KMS-11 (cell line): ENCODE measurements at regions not wholly inside any gene's neighbourhood (a gene's known extent, or its start where the extent isn't known, plus 50 kb on each side); places are given as distances from the start of the nearest gene placed in this dataset.

Experiments
- H2AFZ ChIP-seq: fragments of 200-600 bp; sonication (generic); 2 replicates; pipeline ENCODE4 v1.6.1; 2016; ENCODE audit warnings: antibody characterized with exemption, mixed run types, low read depth
- H3K27ac ChIP-seq: fragments of 200-600 bp; sonication (generic); 2 replicates; pipeline ENCODE4 v1.6.1; 2016; ENCODE audit warnings: mild to moderate bottlenecking, mixed run types
- H3K27me3 ChIP-seq: fragments of 200-600 bp; sonication (generic); 2 replicates; pipeline ENCODE4 v1.6.1; 2017; ENCODE audit warnings: mild to moderate bottlenecking, low read depth, mixed run types, moderate library complexity; ENCODE audit not compliant: insufficient read depth
- H3K36me3 ChIP-seq: fragments of 200-600 bp; sonication (generic); 2 replicates; pipeline ENCODE4 v1.6.1; 2017; ENCODE audit warnings: mild to moderate bottlenecking, mixed run types; ENCODE audit not compliant: insufficient read depth
- H3K4me1 ChIP-seq: fragments of 200-600 bp; sonication (generic); 2 replicates; pipeline ENCODE4 v1.6.1; 2016; ENCODE audit warnings: mild to moderate bottlenecking, low read depth, mixed run types; ENCODE audit not compliant: poor library complexity, severe bottlenecking
- H3K4me2 ChIP-seq: fragments of 200-600 bp; sonication (generic); 2 replicates; pipeline ENCODE4 v1.7.0; 2016; ENCODE audit warnings: mild to moderate bottlenecking, mixed run types
- H3K4me3 ChIP-seq: fragments of 200-600 bp; sonication (generic); IDR thresholded peaks from 2 replicates; pipeline ENCODE4 v1.6.1; 2017; ENCODE audit warnings: low read depth, low read length, mixed read lengths; ENCODE audit not compliant: insufficient read depth
- H3K79me2 ChIP-seq: fragments of 200-600 bp; sonication (generic); 2 replicates; pipeline ENCODE4 v1.6.1; 2016; ENCODE audit warnings: low read depth, mixed run types; ENCODE audit not compliant: insufficient read depth
- H3K9ac ChIP-seq: fragments of 200-600 bp; sonication (generic); 2 replicates; pipeline ENCODE4 v1.6.1; 2016; ENCODE audit warnings: mild to moderate bottlenecking, mixed run types
- H4K20me1 ChIP-seq: fragments of 200-600 bp; sonication (generic); 2 replicates; pipeline ENCODE4 v1.6.1; 2016; ENCODE audit warnings: mild to moderate bottlenecking, mixed run types; ENCODE audit not compliant: insufficient read depth
- TF ChIP-seq, protein P1 (sequence below): fragments of 200-600 bp; sonication (generic); conservative IDR thresholded peaks from 2 replicates; pipeline ENCODE4 v1.6.1; 2017; ENCODE audit warnings: low read depth, mild to moderate bottlenecking, antibody characterized with exemption, low read length, moderate library complexity, mixed read lengths

DNA sequence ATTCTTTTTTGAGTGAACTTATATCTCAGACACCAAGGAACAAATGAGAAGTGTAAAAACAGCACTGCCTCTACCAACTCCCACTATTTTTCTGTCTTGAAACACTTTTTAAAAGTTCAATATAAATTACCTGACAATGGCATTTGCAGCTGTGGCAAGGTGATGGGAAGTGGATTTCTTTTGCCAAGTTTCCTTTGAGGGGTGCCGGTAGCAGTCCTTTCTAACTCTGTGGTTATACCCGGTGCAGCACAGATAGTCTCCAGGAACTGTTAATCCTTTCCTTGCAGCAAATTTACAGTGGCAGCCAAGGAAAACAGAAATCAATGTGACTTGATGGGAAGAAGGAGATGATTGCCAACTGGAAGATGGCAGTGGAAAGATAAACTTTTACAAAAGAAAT is 243.7 kb downstream of the BCAT1 start:
- no peak overlapping the region for H3K4me3 ChIP-seq
- peak overlapping the region; percentile 49; the same call in 1 of the 2 replicates for H3K4me2 ChIP-seq
- H3K79me2 ChIP-seq, result no peaks in the 10 kb centered on the region
- H3K4me1 ChIP-seq, result peaks cover 22% of the 10 kb centered on the region
- no peaks in the 10 kb centered on the region for H3K36me3 ChIP-seq
- H3K9ac ChIP-seq, result no peak overlapping the region
- H4K20me1 ChIP-seq, result no peaks in the 10 kb centered on the region
- no peak overlapping the region for H3K27ac ChIP-seq
- TF ChIP-seq, protein P1, sequence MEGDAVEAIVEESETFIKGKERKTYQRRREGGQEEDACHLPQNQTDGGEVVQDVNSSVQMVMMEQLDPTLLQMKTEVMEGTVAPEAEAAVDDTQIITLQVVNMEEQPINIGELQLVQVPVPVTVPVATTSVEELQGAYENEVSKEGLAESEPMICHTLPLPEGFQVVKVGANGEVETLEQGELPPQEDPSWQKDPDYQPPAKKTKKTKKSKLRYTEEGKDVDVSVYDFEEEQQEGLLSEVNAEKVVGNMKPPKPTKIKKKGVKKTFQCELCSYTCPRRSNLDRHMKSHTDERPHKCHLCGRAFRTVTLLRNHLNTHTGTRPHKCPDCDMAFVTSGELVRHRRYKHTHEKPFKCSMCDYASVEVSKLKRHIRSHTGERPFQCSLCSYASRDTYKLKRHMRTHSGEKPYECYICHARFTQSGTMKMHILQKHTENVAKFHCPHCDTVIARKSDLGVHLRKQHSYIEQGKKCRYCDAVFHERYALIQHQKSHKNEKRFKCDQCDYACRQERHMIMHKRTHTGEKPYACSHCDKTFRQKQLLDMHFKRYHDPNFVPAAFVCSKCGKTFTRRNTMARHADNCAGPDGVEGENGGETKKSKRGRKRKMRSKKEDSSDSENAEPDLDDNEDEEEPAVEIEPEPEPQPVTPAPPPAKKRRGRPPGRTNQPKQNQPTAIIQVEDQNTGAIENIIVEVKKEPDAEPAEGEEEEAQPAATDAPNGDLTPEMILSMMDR, result no peak
- no peak overlapping the region for H2AFZ ChIP-seq
- H3K27me3 ChIP-seq, result no peaks in the 10 kb centered on the region

DNA sequence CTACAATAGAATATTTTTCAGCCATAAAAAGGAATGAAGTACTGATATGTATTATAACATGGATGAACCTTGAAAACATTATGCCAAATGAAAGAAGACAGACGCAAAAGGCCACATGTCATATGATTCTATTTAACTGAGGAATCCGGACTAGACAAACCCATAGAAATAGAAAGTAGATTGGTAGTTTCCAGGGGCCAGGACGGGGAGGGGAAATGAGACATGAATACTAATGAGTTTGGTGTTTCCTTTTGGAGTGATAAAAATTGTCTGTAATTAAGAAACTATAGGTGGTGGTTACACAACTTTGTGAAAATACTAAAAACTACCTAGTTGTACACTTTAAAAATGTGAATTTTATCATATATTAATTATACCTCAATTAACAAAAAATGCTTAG is 247.6 kb downstream of the BCAT1 start:
- TF ChIP-seq, protein P1, result no peak

DNA sequence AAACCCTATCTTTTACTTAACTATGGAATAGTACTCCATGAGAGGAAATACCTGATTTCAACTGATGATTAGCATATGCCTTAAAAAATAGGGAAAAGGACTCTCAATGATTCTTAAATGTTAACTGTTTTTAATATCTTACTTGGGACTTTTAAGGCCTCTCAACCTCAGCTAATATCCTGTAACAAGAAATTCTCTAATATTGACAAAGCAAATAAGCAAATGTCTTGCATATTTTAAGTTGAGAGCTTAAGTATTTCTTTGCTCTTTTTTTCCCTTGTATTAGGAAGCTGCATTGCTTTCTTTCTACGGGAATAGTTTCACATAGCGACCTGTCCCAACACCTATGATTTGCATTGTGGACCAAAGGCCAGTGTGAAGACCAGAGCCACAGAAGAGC is 249.9 kb downstream of the BCAT1 start:
- no peaks in the 10 kb centered on the region for H4K20me1 ChIP-seq
- no peaks in the 10 kb centered on the region for H3K79me2 ChIP-seq
- H3K4me2 ChIP-seq, result no peak overlapping the region
- no peaks in the 10 kb centered on the region for H3K4me1 ChIP-seq
- no peaks in the 10 kb centered on the region for H3K27me3 ChIP-seq
- no peak overlapping the region for H3K9ac ChIP-seq
- no peak overlapping the region for H3K4me3 ChIP-seq
- H2AFZ ChIP-seq, result no peak overlapping the region
- no peaks in the 10 kb centered on the region for H3K36me3 ChIP-seq
- TF ChIP-seq, protein P1, result no peak
- H3K27ac ChIP-seq, result no peak overlapping the region

More for the DNA sequence above, 247.6 kb downstream of the BCAT1 start:
- Histone ChIP-seq H3K4me2 (no peak overlapping the region), H4K20me1 (no peaks in the 10 kb centered on the region), H3K4me1 (peaks cover 19% of the 10 kb centered on the region), H3K79me2 (no peaks in the 10 kb centered on the region), H2AFZ (no peak overlapping the region), H3K9ac (no peak overlapping the region), H3K27ac (no peak overlapping the region), H3K36me3 (no peaks in the 10 kb centered on the region), H3K4me3 (no peak overlapping the region), H3K27me3 (no peaks in the 10 kb centered on the region)

DNA sequence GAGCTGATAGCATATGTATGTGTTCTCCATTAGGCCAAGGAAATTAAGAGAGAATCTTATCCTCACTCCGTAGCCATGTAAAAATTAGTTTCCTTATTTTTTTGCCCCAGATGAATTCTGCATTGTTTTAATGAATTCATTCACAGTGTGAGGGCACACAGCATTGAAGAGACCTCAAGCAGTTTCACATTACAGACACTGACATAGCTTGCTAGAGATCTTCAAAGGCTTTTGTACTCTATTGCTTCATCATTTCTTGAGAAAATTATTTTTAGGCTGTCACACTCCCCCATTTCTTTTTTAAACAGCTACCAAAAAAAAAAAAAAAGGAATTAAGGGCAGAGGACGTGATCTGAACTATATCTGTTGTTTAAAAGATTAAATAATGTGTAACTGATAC is 251.1 kb downstream of the BCAT1 start:
- Histone ChIP-seq H2AFZ (no peak overlapping the region), H3K4me2 (no peak overlapping the region), H3K27me3 (no peaks in the 10 kb centered on the region), H4K20me1 (no peaks in the 10 kb centered on the region), H3K36me3 (no peaks in the 10 kb centered on the region), H3K4me3 (no peak overlapping the region), H3K9ac (no peak overlapping the region), H3K4me1 (no peaks in the 10 kb centered on the region), H3K79me2 (no peaks in the 10 kb centered on the region), H3K27ac (no peak overlapping the region)
- TF ChIP-seq, protein P1, result no peak
